Lower leg skin (tissue), 4 donors: ENCODE measurements at regions not wholly inside any gene's neighbourhood (a gene's known extent, or its start where the extent isn't known, plus 50 kb on each side); places are given as distances from the start of the nearest gene placed in this dataset.

ENCODE experiments used
- DNase-seq, 2 donors: peaks; one replicate each; pipeline ENCODE4 v3.0.0-alpha.2; 2019; ENCODE audit warnings: low spot score in 2 of 2
- H3K4me3 ChIP-seq: fragments of 200-600 bp; sonication (generic); 2 replicates; pipeline ENCODE4 v1.5.1; 2017; ENCODE audit warnings: mild to moderate bottlenecking, low read depth; ENCODE audit not compliant: poor library complexity, severe bottlenecking
- POLR2A ChIP-seq, 2 donors: fragments of 450-650 bp; IDR thresholded peaks; one replicate each; pipeline ENCODE4 v1.6.1; 2016 to 2017; ENCODE audit warnings: antibody characterized with exemption in 2 of 2, mild to moderate bottlenecking in 1 of 2, moderate library complexity in 1 of 2
- WGBS, 2 donors: methylation state at CpG; one replicate each; pipeline ENCODE4 v1.1.5; 2018; 5-methylcytosine and 5-hydroxymethylcytosine counted together
- intact Hi-C: fragments of 100-400 bp; cut with DNase I; formaldehyde crosslinking; loops from one replicate; pipeline ENCODE4 v1.15.0; 2023; ENCODE audit warnings: low total_unique reads
- TF ChIP-seq, protein P1 (sequence below), 3 donors: fragments of 450-650 bp; IDR thresholded peaks; one replicate each; pipeline ENCODE4 v1.5.1; 2016; ENCODE audit warnings: antibody characterized with exemption in 3 of 3, mild to moderate bottlenecking in 3 of 3, moderate library complexity in 2 of 3

DNA sequence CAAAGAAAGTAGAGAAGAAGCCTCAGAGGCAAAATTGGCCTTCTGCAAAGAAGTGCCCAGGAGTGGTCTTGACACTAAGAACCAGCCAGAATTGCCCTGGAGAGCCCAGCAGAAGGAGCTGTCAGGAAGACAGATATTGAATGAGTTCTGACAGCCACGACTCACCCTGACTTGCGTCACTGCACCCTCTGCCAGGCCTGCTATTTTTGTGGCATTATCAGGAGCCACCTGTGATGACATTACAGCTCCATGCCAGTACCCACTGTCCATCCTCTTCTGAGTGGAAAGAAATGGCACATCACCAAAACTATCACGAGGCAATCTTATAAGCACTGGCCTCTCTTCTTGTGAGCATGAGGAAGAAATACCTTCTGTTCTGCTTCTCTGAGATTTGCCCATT is 67.7 kb downstream of the SMIM20 start:
- TF ChIP-seq, protein P1, sequence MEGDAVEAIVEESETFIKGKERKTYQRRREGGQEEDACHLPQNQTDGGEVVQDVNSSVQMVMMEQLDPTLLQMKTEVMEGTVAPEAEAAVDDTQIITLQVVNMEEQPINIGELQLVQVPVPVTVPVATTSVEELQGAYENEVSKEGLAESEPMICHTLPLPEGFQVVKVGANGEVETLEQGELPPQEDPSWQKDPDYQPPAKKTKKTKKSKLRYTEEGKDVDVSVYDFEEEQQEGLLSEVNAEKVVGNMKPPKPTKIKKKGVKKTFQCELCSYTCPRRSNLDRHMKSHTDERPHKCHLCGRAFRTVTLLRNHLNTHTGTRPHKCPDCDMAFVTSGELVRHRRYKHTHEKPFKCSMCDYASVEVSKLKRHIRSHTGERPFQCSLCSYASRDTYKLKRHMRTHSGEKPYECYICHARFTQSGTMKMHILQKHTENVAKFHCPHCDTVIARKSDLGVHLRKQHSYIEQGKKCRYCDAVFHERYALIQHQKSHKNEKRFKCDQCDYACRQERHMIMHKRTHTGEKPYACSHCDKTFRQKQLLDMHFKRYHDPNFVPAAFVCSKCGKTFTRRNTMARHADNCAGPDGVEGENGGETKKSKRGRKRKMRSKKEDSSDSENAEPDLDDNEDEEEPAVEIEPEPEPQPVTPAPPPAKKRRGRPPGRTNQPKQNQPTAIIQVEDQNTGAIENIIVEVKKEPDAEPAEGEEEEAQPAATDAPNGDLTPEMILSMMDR (IDR thresholded peaks at IDR 0.05) = no peak
- no peak for TF ChIP-seq POLR2A (IDR thresholded peaks at IDR 0.05)
- H3K4me3 ChIP-seq = no peak overlapping the region
- DNase-seq = no peak
- intact Hi-C loops = no loop called here
- 86 to 88% methylated on average over 3 of the region's 3 CpGs for WGBS, 2 donors

DNA sequence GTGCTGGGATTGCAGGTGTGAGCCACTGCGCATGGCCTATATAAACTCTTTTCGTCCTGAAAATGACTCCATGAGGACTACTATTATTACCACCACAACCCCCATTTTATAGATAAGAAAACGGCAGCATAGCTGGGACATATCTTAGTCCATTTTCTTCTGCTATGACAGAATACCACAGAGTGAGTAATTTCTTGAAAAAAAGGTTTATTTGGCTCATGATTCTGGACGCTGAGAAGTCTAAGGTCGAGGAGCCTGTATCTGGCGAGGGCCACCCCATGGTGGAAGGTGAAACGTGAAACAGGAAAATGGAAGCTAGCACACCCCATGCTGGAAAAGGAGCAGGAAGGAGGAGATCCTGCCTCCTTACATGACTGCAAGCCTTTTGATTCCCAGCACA is 68.9 kb downstream of the SMIM20 start:
- WGBS, 2 donors = 82 to 95% methylated on average over 7 of the region's 7 CpGs
- no peak for DNase-seq
- TF ChIP-seq, protein P1 (IDR thresholded peaks at IDR 0.05) = no peak
- no peak for TF ChIP-seq POLR2A (IDR thresholded peaks at IDR 0.05)
- H3K4me3 ChIP-seq = no peak overlapping the region
- intact Hi-C loops = no loop called here

DNA sequence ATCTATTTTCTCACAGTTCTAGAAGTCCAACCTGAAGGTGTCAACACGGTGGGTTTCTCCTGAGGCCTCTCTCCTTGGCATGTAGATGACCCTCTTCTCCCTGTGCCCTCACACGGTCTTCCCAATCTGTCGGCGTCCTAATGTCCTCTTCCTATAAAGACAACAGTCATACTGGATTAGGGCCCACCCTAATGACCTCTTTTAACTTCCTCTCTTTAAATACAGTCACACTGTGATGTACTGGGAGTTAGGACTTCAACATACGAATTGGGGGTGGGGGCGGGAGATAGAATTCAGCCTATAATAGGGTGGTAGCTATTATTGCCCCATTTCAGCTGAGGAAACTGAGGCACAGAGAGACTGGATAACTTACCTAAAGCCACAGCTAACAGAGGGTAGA is 70.2 kb downstream of the SMIM20 start:
- intact Hi-C loops = no loop called here
- DNase-seq = no peak
- WGBS, 2 donors = 81 to 82% methylated on average over 6 of the region's 6 CpGs
- no peak for TF ChIP-seq POLR2A (IDR thresholded peaks at IDR 0.05)
- H3K4me3 ChIP-seq = no peak overlapping the region

DNA sequence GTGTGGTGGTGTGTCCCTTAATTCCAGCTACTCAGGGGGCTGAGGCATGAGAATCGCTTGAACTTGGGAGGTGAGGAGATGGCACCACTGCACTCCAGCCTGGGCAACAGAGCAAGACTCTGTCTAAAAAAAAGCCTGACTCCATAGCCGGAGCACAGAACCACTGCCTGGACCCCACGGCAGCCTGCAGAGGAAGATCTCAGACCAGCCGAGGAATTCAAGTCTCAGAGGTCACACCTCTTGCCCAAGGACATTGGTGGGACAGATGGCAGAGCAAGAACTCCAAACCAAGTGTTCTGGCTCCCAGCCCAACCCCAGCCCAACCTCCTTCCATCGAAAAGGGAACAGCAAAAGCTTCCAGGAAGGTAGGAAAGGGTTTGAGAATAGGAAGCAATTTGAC is 70.8 kb downstream of the SMIM20 start:
- H3K4me3 ChIP-seq = no peak overlapping the region
- WGBS, 2 donors = 80% methylated on average over 5 of the region's 5 CpGs
- intact Hi-C loops = no loop called here
- no peak for DNase-seq
- TF ChIP-seq POLR2A (IDR thresholded peaks at IDR 0.05) = no peak
- TF ChIP-seq, protein P1 (IDR thresholded peaks at IDR 0.05) = no peak

DNA sequence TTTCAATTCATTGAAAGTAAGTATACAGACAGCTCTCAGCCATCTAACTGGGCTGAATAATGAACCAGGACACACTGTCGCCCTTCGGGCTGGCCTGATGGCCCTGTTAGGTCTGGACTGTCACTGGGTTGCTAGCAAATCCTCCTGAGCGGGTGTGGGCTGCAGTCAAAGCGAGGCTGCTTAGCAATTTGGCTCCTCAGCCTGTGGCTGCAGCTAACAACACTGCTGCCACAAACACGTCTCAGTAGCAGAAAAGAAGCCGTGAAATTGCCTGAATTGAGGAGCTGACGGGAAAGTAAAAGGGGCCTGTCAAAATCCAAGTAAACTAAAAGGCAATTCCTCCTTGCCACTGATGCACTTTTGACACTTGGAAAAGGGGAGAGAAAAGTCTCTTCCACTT is 72.8 kb downstream of the SMIM20 start:
- DNase-seq = no peak
- WGBS, 2 donors = 97% methylated on average over 7 of the region's 7 CpGs
- intact Hi-C loops = no loop called here
- TF ChIP-seq, protein P1 (IDR thresholded peaks at IDR 0.05) = no peak
- no peak for TF ChIP-seq POLR2A (IDR thresholded peaks at IDR 0.05)
- H3K4me3 ChIP-seq = no peak overlapping the region

DNA sequence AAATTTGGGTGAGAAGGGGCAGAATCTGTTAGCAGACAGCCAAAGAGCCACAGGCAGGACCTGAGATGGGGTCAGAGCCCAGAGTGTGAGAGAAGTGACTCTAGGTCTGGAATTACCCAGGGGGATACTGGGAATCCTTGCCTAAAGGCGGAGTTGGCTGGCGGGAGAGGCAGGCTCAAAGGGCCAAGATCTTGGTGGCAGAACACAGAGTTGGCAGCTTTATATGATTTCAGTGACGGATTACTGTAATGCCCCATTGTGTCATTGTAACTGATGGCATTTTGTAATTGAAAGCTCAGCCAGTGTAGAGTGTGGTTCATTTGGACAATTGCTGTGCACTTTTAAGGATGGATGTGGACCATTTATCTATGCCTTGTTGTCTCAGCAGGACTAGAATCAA is 77.3 kb downstream of the SMIM20 start:
- no peak overlapping the region for H3K4me3 ChIP-seq
- TF ChIP-seq, protein P1 (IDR thresholded peaks at IDR 0.05) = no peak
- TF ChIP-seq POLR2A (IDR thresholded peaks at IDR 0.05) = no peak
- DNase-seq = no peak
- WGBS, 2 donors = 52 to 64% methylated on average over 3 of the region's 3 CpGs
- intact Hi-C loops = no loop called here
